Common myeloid progenitor, CD34-positive (primary cell): ENCODE measurements at regions not wholly inside any gene's neighbourhood (a gene's known extent, or its start where the extent isn't known, plus 50 kb on each side); places are given as distances from the start of the nearest gene placed in this dataset.

Experiments used
- CTCF ChIA-PET: fragments of 350-600 bp; sonication (Branson Sonifier 250); formaldehyde crosslinking; loops from one replicate; lab custom pipeline; 2021; ENCODE audit warnings: antibody characterized with exemption; lab: Charles Lee
- POLR2A ChIA-PET: fragments of 350-600 bp; sonication (Branson Sonifier 250); formaldehyde crosslinking; loops from one replicate; lab custom pipeline; 2021; ENCODE audit warnings: antibody characterized with exemption; lab: Charles Lee
- DNase-seq, 3 donors: peaks; one replicate each; pipeline versions ENCODE4 v3.0.0 to v3.0.0-alpha.2; 2013
- H3K27ac ChIP-seq, 2 experiments: 1 replicate in 1 of 2; 2 replicates in 1 of 2; pipeline ENCODE4 v1.7.0; 2013; ENCODE audit warnings: inconsistent platforms in 2 of 2, low read length in 2 of 2, mild to moderate bottlenecking in 2 of 2, low read depth in 1 of 2, moderate library complexity in 1 of 2; ENCODE audit not compliant: severe bottlenecking in 2 of 2, insufficient read depth in 1 of 2, poor library complexity in 1 of 2
- H3K27me3 ChIP-seq, 5 experiments: replicated peaks in 2 of 5; 1 replicate in 3 of 5; 2 replicates in 2 of 5; pipeline versions ENCODE4 v1.6.1 to v1.7.0; 2013; ENCODE audit warnings: low read length in 4 of 5, mild to moderate bottlenecking in 2 of 5, moderate library complexity in 2 of 5, inconsistent platforms in 1 of 5; ENCODE audit not compliant: insufficient read depth in 5 of 5, control insufficient read depth in 4 of 5
- H3K36me3 ChIP-seq, 4 experiments: 1 replicate in 2 of 4; 2 replicates in 2 of 4; pipeline versions ENCODE4 v1.6.1 to v1.7.0; 2013; ENCODE audit warnings: low read length in 3 of 4, control low read depth in 1 of 4, mild to moderate bottlenecking in 1 of 4; ENCODE audit not compliant: control insufficient read depth in 4 of 4, insufficient read depth in 4 of 4
- H3K4me1 ChIP-seq, 4 experiments: 1 replicate in 3 of 4; 2 replicates in 1 of 4; pipeline versions ENCODE4 v1.6.1 to v1.7.1; 2013; ENCODE audit warnings: low read length in 3 of 4, mild to moderate bottlenecking in 3 of 4, control low read depth in 1 of 4, inconsistent platforms in 1 of 4, moderate library complexity in 1 of 4; ENCODE audit not compliant: control insufficient read depth in 4 of 4, insufficient read depth in 4 of 4; ENCODE audit errors: control extremely low read depth in 1 of 4
- H3K4me3 ChIP-seq, 7 experiments: 1 replicate in 4 of 7; 2 replicates in 3 of 7; pipeline versions ENCODE4 v1.5.1 to v1.7.0; 2013; ENCODE audit warnings: mild to moderate bottlenecking in 7 of 7, low read length in 6 of 7, moderate library complexity in 6 of 7, inconsistent platforms in 2 of 7, low read depth in 2 of 7, control low read depth in 1 of 7; ENCODE audit not compliant: insufficient read depth in 4 of 7, control insufficient read depth in 1 of 7; ENCODE audit errors: extremely low read depth in 1 of 7
- H3K9me3 ChIP-seq, 5 experiments: 1 replicate in 4 of 5; 2 replicates in 1 of 5; pipeline versions ENCODE4 v1.6.1 to v1.7.1; 2013; ENCODE audit warnings: low read length in 4 of 5, mild to moderate bottlenecking in 2 of 5, inconsistent platforms in 1 of 5, low read depth in 1 of 5, moderate library complexity in 1 of 5; ENCODE audit not compliant: control insufficient read depth in 4 of 5, insufficient read depth in 2 of 5; ENCODE audit errors: control extremely low read depth in 1 of 5
- WGBS: methylation state at CpG from one replicate; pipeline ENCODE4 v1.1.5; 2013; ENCODE audit not compliant: insufficient coverage; 5-methylcytosine and 5-hydroxymethylcytosine counted together

DNA sequence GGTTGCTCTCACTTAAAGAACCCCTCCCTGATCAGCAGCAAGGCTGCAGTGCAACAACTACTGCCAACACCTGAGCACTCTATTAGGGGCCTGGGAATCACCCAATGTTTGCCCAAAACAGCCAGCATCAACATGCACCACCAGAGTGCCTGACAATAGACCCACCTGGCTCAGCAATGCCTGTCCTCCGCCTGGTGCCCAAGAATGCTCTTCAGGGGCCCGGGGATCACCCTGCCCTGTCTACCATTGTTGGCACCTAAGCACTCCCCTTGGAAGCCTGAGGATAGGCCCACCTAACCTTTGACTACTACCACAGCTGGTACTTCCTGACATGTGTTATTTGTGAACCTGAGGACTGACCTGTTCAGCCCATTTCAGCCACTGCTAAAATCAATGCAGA, 1363.1 kb upstream of the PRR20A start:
- WGBS, result 100% methylated on average over 2 of the region's 2 CpGs
- no peak overlapping the region for H3K27ac ChIP-seq
- no peaks in the 10 kb centered on the region for H3K27me3 ChIP-seq
- no peak overlapping the region for H3K4me3 ChIP-seq
- no peaks in the 10 kb centered on the region for H3K4me1 ChIP-seq
- H3K36me3 ChIP-seq, result no peaks in the 10 kb centered on the region
- CTCF ChIA-PET, result no interaction called here
- POLR2A ChIA-PET, result no interaction called here
- no peaks in the 10 kb centered on the region for H3K9me3 ChIP-seq
- DNase-seq, result no peak

DNA sequence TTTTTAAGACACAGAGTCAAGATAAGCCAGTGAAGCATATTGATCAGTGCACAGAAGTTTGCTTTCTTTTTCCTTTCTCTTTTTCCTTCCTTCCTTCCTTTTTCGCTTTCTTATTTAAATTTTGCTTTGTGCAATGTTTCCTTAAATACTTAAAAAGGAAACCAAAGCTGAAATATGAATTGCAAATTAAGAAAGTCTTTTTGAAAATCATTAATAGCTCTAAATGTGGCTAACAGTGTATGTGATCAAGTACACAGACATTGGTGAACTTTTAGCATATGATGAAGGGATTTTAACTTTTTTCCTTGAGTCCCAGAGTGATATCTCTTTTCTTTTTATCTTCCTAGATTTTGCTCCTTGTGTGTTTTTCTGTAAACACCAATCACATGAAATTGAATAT, 1356.9 kb upstream of the PRR20A start:
- no peak for DNase-seq
- WGBS, result no CpG with 5 or more reads among the region's 1 CpG
- Histone ChIP-seq H3K4me1 (no peaks in the 10 kb centered on the region), H3K9me3 (no peaks in the 10 kb centered on the region), H3K27me3 (no peaks in the 10 kb centered on the region), H3K27ac (no peak overlapping the region), H3K36me3 (no peaks in the 10 kb centered on the region), H3K4me3 (no peak overlapping the region)
- ChIA-PET CTCF (no interaction called here), POLR2A (no interaction called here)

DNA sequence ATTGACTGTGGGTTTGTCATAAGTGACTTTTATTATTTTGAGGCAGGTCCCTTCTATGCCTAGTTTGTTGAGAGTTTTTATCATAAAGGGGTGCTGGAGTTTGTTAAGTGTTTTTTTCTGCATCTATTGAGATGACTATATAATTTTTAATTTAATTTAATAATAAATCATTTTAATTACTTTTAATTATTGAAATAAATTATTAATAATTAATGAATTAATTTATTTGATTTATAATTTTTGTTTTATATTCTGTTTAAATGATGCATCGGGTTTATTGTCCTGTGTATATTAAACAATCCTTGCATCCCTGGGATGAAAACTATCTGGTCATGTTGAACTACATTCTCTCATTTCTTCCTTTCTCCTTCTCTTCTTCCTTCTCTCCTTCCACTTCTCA, 1352.2 kb upstream of the PRR20A start:
- Histone ChIP-seq H3K27me3 (no peaks in the 10 kb centered on the region), H3K36me3 (no peaks in the 10 kb centered on the region), H3K9me3 (peaks cover 0 to 2% (median 0%) of the 10 kb centered on the region in 5 experiments), H3K27ac (no peak overlapping the region), H3K4me3 (no peak overlapping the region), H3K4me1 (no peaks in the 10 kb centered on the region)
- POLR2A ChIA-PET, result no interaction called here
- DNase-seq, result no peak
- CTCF ChIA-PET, result no interaction called here
- WGBS, result no CpG with 5 or more reads among the region's 1 CpG

DNA sequence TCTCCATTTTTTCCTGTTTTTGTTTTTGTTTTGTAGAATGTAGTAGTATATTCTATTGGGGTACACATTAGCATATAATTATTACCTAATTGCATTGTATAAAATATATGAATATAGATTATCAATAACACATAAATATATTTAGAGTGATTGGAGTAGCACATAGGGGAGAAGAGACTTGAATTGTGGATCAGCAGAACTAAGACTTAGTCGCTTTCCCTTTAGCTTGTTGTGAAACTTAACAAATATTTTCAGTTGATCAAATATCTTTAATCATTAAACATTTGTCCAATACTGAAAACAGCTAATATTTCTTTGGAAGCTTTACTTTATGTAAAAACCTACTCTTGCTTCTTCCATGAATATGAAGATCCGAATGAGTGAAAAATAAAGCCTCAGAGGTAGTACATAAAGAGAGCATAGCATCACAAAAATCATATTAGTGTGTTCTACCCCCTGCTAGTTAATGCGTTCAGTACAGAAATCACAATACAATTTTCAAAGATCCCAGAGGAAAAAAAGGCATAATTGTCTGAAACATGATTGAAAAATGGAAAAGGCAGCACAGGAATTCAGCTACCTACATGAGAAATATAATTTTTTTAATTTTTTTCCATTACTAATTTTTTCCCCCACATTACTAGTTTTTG, 1348.0 kb upstream of the PRR20A start:
- WGBS, result no CpG with 5 or more reads among the region's 3 CpGs
- Histone ChIP-seq H3K4me1 (no peaks in the 10 kb centered on the region), H3K27me3 (no peaks in the 10 kb centered on the region), H3K36me3 (no peaks in the 10 kb centered on the region), H3K4me3 (no peak overlapping the region), H3K9me3 (peaks cover 0 to 2% (median 0%) of the 10 kb centered on the region in 5 experiments), H3K27ac (no peak overlapping the region)
- no peak for DNase-seq
- ChIA-PET POLR2A (no interaction called here), CTCF (no interaction called here)

DNA sequence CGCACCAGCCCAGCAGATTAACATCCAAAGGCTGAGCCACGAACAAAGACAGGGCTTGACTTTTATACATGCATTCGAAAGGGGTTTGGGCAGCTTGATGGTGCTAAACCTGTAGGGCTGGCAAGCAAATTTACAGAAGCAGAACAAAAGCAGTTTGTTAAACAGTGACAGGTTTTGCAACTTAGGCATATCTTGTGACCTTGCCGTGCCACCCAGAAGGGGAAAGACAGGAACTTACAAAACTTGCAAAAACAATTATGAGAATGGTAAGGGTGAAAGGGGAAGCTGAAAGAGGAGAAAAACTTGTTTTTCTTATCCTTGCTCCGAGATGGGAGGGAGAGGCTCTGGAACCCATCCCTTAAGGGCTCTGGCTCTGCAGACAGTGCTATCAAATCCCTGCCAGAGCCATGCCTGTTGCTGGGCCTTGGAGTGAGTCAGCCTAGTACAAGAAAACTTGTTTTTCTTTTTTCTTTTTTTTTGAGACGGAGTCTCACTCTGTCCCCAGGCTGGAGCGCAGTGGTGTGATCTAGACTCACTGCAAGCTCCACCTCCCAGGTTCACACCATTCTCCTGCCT, 1325.2 kb upstream of the PRR20A start:
- CTCF ChIA-PET, result interaction anchor here (0.6 kb wide), 1 partner anchor 659 kb away, joined by 3 read pairs; no protein-coding TSS in a partner anchor
- Histone ChIP-seq H3K27ac (no peak overlapping the region), H3K36me3 (no peaks in the 10 kb centered on the region), H3K9me3 (no peaks in the 10 kb centered on the region), H3K4me1 (no peaks in the 10 kb centered on the region), H3K4me3 (no peak overlapping the region), H3K27me3 (no peaks in the 10 kb centered on the region)
- no peak for DNase-seq
- POLR2A ChIA-PET, result no interaction called here
- WGBS, result 86% methylated on average over 7 of the region's 7 CpGs

DNA sequence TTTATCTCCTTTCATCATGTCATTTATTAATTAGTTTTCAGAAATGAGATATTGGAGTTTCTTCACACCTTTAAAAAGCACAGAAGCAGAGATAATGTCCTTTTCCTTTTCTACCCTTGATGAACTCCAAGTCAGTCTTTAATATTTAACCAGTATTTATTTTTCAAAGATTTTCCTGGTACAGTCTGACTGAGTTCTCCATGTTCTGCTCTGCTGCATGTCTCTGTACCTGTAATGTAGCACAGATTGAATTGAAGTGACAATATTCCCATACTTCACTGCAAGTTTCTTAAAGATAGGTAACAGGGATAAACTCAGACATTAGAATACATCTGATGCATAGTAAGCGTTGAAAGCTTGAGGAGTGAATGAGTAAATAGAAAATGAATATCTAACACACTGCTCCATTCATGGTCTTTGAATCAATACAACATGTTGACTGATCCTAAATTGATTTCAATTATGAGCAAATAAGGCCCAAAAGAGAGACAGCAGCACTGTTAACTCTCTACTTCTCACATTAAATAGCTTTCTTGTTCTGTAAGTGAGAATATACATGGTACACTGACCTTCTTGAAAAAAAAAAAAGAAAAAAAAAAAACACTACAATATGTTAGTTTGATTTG, 1323.6 kb upstream of the PRR20A start:
- POLR2A ChIA-PET, result no interaction called here
- Histone ChIP-seq H3K9me3 (no peaks in the 10 kb centered on the region), H3K27me3 (no peaks in the 10 kb centered on the region), H3K36me3 (no peaks in the 10 kb centered on the region), H3K27ac (no peak overlapping the region), H3K4me1 (no peaks in the 10 kb centered on the region), H3K4me3 (no peak overlapping the region)
- no CpG with 5 or more reads among the region's 1 CpG for WGBS
- no peak for DNase-seq
- CTCF ChIA-PET, result no interaction called here

DNA sequence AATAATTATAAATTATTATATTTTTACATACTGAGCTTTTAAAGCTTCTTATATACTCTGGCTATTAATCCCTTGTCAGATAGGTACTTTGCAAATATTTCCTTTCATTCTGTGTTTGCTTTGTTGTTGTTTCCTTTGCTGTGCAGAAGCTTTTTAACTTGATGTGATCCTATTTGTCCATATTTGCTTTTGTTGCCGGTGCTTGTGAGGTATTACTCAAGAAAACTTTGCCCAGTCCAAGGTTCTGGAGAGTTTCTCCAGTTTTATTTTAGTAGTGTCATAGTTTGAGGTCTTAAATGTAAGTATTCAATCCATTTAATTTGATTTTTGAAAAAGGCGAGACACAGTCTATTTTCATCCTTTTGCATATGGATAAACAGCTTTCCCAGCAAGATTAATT, 1319.9 kb upstream of the PRR20A start:
- Histone ChIP-seq H3K4me3 (no peak overlapping the region), H3K9me3 (no peaks in the 10 kb centered on the region), H3K27me3 (no peaks in the 10 kb centered on the region), H3K27ac (no peak overlapping the region), H3K36me3 (no peaks in the 10 kb centered on the region), H3K4me1 (no peaks in the 10 kb centered on the region)
- ChIA-PET POLR2A (no interaction called here), CTCF (no interaction called here)
- DNase-seq, result no peak
- WGBS, result 100% methylated on average over 1 of the region's 2 CpGs
